ENCODE measurements at regions not wholly inside any gene's neighbourhood (a gene's known extent, or its start where the extent isn't known, plus 50 kb on each side); places are given as distances from the start of the nearest gene placed in this dataset.

DNA sequence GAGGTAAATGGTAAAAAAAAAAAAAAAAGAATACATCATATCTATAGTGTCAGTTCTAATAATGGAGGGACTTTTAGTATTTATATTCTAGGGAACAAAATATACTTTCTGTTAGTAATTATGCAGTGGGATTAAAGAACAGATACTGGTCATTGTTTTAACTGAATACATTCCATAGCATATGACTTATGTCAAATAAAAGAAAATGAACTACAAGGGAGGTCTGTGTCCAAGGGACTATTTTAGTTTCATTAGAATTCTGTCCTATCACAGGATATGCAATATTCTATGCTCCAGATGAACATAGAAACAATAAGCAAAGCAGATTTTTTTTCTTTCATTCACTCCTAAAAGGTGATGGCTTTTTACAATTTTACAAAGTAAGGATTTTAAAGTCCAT lies 154.2 kb upstream of the ZEB2 start:
- TF ChIP-seq, protein P1, sequence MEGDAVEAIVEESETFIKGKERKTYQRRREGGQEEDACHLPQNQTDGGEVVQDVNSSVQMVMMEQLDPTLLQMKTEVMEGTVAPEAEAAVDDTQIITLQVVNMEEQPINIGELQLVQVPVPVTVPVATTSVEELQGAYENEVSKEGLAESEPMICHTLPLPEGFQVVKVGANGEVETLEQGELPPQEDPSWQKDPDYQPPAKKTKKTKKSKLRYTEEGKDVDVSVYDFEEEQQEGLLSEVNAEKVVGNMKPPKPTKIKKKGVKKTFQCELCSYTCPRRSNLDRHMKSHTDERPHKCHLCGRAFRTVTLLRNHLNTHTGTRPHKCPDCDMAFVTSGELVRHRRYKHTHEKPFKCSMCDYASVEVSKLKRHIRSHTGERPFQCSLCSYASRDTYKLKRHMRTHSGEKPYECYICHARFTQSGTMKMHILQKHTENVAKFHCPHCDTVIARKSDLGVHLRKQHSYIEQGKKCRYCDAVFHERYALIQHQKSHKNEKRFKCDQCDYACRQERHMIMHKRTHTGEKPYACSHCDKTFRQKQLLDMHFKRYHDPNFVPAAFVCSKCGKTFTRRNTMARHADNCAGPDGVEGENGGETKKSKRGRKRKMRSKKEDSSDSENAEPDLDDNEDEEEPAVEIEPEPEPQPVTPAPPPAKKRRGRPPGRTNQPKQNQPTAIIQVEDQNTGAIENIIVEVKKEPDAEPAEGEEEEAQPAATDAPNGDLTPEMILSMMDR (conservative IDR thresholded peaks at IDR 0.05 in 1 of 2, IDR thresholded peaks at IDR 0.05 in 1 of 2; ENCODE audit: low read depth in 1 of 2, low read length in 2 of 2): no peak
- TF ChIP-seq EZH2 (IDR thresholded peaks at IDR 0.05; ENCODE audit: low read length, missing control alignments): no peak

All from fibroblast of lung (primary cell).